GM12892 (cell line): ENCODE measurements at regions not wholly inside any gene's neighbourhood (a gene's known extent, or its start where the extent isn't known, plus 50 kb on each side); places are given as distances from the start of the nearest gene placed in this dataset.

Experiments
- POLR2A ChIP-seq: IDR thresholded peaks from 2 replicates; pipeline ENCODE4 v1.6.1; 2011; ENCODE audit warnings: low read depth, low read length, control low read depth
- POLR2AphosphoS5 ChIP-seq: IDR thresholded peaks from 2 replicates; pipeline ENCODE4 v1.6.1; 2011; ENCODE audit warnings: low read depth, low read length, control low read depth
- TAF1 ChIP-seq: IDR thresholded peaks from 2 replicates; pipeline ENCODE4 v1.6.1; 2011; ENCODE audit warnings: low read depth, mild to moderate bottlenecking, control low read depth, low read length, borderline replicate concordance

- TF ChIP-seq POLR2AphosphoS5 (no peak), TAF1 (no peak), POLR2A (no peak)
Observed at GRCh38 chr3:6526861-6527260, 334.1 kb upstream of the GRM7 start.
